ENCODE measurements at regions not wholly inside any gene's neighbourhood (a gene's known extent, or its start where the extent isn't known, plus 50 kb on each side); places are given as distances from the start of the nearest gene placed in this dataset.

DNA sequence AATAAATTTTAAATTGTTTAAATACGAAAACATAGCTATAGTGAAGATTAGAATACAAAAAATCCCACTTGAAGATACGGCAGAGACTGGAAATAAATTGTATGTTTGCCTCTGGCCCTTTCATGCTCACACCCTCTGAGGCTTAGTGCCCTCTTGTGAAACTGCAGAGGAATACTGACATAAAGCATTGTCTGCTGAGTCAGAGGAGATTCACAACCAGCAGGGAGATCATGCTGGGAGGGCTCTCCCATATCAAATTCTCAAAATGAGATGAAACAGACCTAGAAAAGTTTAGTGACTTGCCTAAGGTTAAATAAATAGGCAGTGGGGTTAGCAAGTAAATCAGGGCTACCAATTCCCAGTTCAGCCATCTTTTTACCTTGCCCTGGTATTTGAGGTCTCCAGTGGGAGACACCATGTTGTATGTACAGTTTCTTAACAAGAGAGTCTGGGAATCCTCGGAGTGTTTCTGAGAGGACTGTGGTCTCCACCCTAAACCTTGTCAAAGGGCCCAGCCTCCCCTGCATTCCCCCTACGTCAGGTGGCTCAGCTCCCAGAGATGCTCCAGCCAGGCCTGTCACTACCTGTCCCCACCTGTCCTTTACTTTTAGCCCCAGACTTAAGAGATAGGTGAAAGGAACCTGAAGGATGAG, 581.4 kb upstream of the DIPK2B start:
- Histone ChIP-seq H2AFZ (ENCODE audit: low read depth, low read length) (no peak overlapping the region), H4K20me1 (replicated peaks; ENCODE audit: control insufficient read depth, extremely low read depth, insufficient read depth, low read length) (no peaks in the 10 kb centered on the region), H3K4me1 (ENCODE audit: control insufficient read depth, extremely low read depth, insufficient read depth, low read length) (peaks cover 8% of the 10 kb centered on the region), H3K4me3 (replicated peaks in 1 of 3; ENCODE audit: insufficient read depth in 1 of 3, low read depth in 1 of 3, low read length in 3 of 3) (no peak overlapping the region), H3K79me2 (ENCODE audit: control insufficient read depth, insufficient read depth, low read length) (peaks cover 61% of the 10 kb centered on the region), H3K9me3 (replicated peaks; ENCODE audit: control insufficient read depth, insufficient read depth, low read length) (no peaks in the 10 kb centered on the region), H3K9ac (replicated peaks; ENCODE audit: extremely low read depth, insufficient read depth, low read length) (no peak overlapping the region), H3K27ac (ENCODE audit: insufficient read depth, low read depth, low read length) (no peak overlapping the region), H3K36me3 (ENCODE audit: control insufficient read depth in 2 of 2, extremely low read depth in 1 of 2, insufficient read depth in 2 of 2, low read length in 2 of 2) (no peaks in the 10 kb centered on the region), H3K27me3 (ENCODE audit: control insufficient read depth in 2 of 2, insufficient read depth in 2 of 2, low read length in 2 of 2) (no peaks in the 10 kb centered on the region), H3K4me2 (ENCODE audit: insufficient read depth, low read length) (no peak overlapping the region), H3K9me1 (replicated peaks; ENCODE audit: control insufficient read depth, extremely low read depth, insufficient read depth, low read length) (no peaks in the 10 kb centered on the region)
- ChIA-PET POLR2A (no interaction called here), CTCF (interaction anchor here (2.1 kb wide), 1 partner anchor 20 kb away, joined by 5 read pairs; no protein-coding TSS in a partner anchor)
- intact Hi-C loops (cut with micrococcal nuclease), result no loop called here
- BruUV-seq (replicated peaks), result no TSS peak
- DNase-seq (ENCODE audit: low read depth, low spot score) (peak; percentile 43), FAIRE-seq (peak; percentile 87)
- TF ChIP-seq MAX (IDR thresholded peaks at IDR 0.05; ENCODE audit: insufficient read depth, insufficient read length) (no peak), CTCF (IDR thresholded peaks at IDR 0.05; ENCODE audit: extremely low read depth in 1 of 2, insufficient read depth in 1 of 2, low read depth in 1 of 2, low read length in 2 of 2) (peak in 1 of 2 donors; percentile 3)
- dilution Hi-C loops (cut with MboI; ENCODE audit: extremely low pct_ligation_motif_present, low sequenced_read_pairs), result no loop called here

DNA sequence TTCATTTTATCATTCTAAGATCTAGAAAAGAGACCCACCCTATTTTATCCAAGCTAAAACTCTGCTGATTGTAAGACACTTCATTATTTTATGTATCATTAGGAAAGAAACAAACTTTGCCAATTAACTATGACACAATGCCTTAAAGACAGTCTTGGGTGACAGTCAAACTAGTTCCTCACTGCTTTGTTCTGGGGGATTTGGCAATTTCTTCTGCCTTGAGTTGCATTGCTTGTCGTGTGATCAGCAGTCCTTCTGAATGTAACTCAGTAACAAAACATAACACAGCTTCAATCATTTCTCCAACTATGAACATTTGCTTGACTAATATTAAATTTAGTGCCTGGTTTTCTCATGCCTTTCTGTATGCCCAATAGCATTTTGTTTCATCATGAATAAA, 577.9 kb upstream of the DIPK2B start:
- dilution Hi-C loops (cut with MboI; ENCODE audit: extremely low pct_ligation_motif_present, low sequenced_read_pairs) (no loop called here), intact Hi-C loops (cut with micrococcal nuclease) (no loop called here)
- Histone ChIP-seq H3K9me3 (replicated peaks; ENCODE audit: control insufficient read depth, insufficient read depth, low read length) (no peaks in the 10 kb centered on the region), H3K4me1 (ENCODE audit: control insufficient read depth, extremely low read depth, insufficient read depth, low read length) (peaks cover 26% of the 10 kb centered on the region), H3K4me2 (ENCODE audit: insufficient read depth, low read length) (no peak overlapping the region), H3K79me2 (ENCODE audit: control insufficient read depth, insufficient read depth, low read length) (peaks cover 60% of the 10 kb centered on the region), H3K27me3 (ENCODE audit: control insufficient read depth in 2 of 2, insufficient read depth in 2 of 2, low read length in 2 of 2) (no peaks in the 10 kb centered on the region), H3K9ac (replicated peaks; ENCODE audit: extremely low read depth, insufficient read depth, low read length) (no peak overlapping the region), H3K4me3 (replicated peaks in 1 of 3; ENCODE audit: insufficient read depth in 1 of 3, low read depth in 1 of 3, low read length in 3 of 3) (no peak overlapping the region), H3K36me3 (ENCODE audit: control insufficient read depth in 2 of 2, extremely low read depth in 1 of 2, insufficient read depth in 2 of 2, low read length in 2 of 2) (no peaks in the 10 kb centered on the region), H2AFZ (ENCODE audit: low read depth, low read length) (no peak overlapping the region), H3K9me1 (replicated peaks; ENCODE audit: control insufficient read depth, extremely low read depth, insufficient read depth, low read length) (no peaks in the 10 kb centered on the region), H4K20me1 (replicated peaks; ENCODE audit: control insufficient read depth, extremely low read depth, insufficient read depth, low read length) (no peaks in the 10 kb centered on the region), H3K27ac (ENCODE audit: insufficient read depth, low read depth, low read length) (no peak overlapping the region)
- DNase-seq (ENCODE audit: low read depth, low spot score) (no peak), FAIRE-seq (peak; percentile 67)
- no TSS peak for BruUV-seq (replicated peaks)
- TF ChIP-seq EZH2 (IDR thresholded peaks at IDR 0.05; ENCODE audit: borderline replicate concordance, low read depth, low read length, severe bottlenecking) (no peak), JUN (IDR thresholded peaks at IDR 0.05; ENCODE audit: borderline replicate concordance, insufficient read depth, insufficient read length, low read depth) (no peak), GATA2 (IDR thresholded peaks at IDR 0.05; ENCODE audit: insufficient read depth, insufficient read length, low read depth, low read length) (no peak), POLR2A (IDR thresholded peaks at IDR 0.05; ENCODE audit: low read depth, low read length) (no peak), MAX (IDR thresholded peaks at IDR 0.05; ENCODE audit: insufficient read depth, insufficient read length) (no peak), FOS (IDR thresholded peaks at IDR 0.05; ENCODE audit: borderline replicate concordance, insufficient read depth, low read length) (no peak), POLR2AphosphoS5 (IDR thresholded peaks at IDR 0.05; ENCODE audit: insufficient read depth, low read depth, low read length) (no peak), MYC (IDR thresholded peaks at IDR 0.05; ENCODE audit: low read depth, low read length) (no peak), CTCF (IDR thresholded peaks at IDR 0.05; ENCODE audit: extremely low read depth in 1 of 2, insufficient read depth in 1 of 2, low read depth in 1 of 2, low read length in 2 of 2) (no peak)
- POLR2A ChIA-PET, result no interaction called here
- CTCF ChIA-PET, result no interaction called here
